CD14-positive monocyte (primary cell): ENCODE measurements at regions not wholly inside any gene's neighbourhood (a gene's known extent, or its start where the extent isn't known, plus 50 kb on each side); places are given as distances from the start of the nearest gene placed in this dataset.

Experiments used
- DNase-seq, 3 donors: peaks; one replicate each; pipeline ENCODE4 v3.0.0-alpha.2; 2011 to 2022
- H2AFZ ChIP-seq: 2 replicates; pipeline ENCODE4 v1.6.0; 2012; ENCODE audit warnings: mild to moderate bottlenecking, low read depth, low read length, inconsistent platforms; ENCODE audit not compliant: insufficient read depth, poor library complexity, severe bottlenecking
- H3K27ac ChIP-seq, 2 donors: 1 replicate in 1 of 2; 2 replicates in 1 of 2; pipeline ENCODE4 v1.5.1; 2012 to 2013; ENCODE audit warnings: low read length in 2 of 2, control low read depth in 1 of 2, inconsistent platforms in 1 of 2, low read depth in 1 of 2, mild to moderate bottlenecking in 1 of 2
- H3K27me3 ChIP-seq, 2 donors: one replicate each; pipeline versions ENCODE4 v1.6.0 to v1.6.1; 2011 to 2013; ENCODE audit warnings: low read length in 2 of 2; ENCODE audit not compliant: control insufficient read depth in 2 of 2, insufficient read depth in 2 of 2
- H3K36me3 ChIP-seq, 2 donors: replicated peaks in 1 of 2; 1 replicate in 1 of 2; 2 replicates in 1 of 2; pipeline versions ENCODE4 v1.5.1 to v1.6.1; 2012 to 2013; ENCODE audit warnings: low read length in 2 of 2, control low read depth in 1 of 2, inconsistent platforms in 1 of 2, mild to moderate bottlenecking in 1 of 2; ENCODE audit not compliant: insufficient read depth in 2 of 2, control insufficient read depth in 1 of 2
- H3K4me1 ChIP-seq, 2 donors: 1 replicate in 1 of 2; 2 replicates in 1 of 2; pipeline versions ENCODE4 v1.5.1 to v1.6.1; 2012 to 2013; ENCODE audit warnings: low read length in 2 of 2, control low read depth in 1 of 2, inconsistent platforms in 1 of 2, mild to moderate bottlenecking in 1 of 2, moderate library complexity in 1 of 2; ENCODE audit not compliant: insufficient read depth in 2 of 2, control insufficient read depth in 1 of 2
- H3K4me2 ChIP-seq: replicated peaks from 2 replicates; pipeline ENCODE3; 2012; ENCODE audit warnings: low read length, moderate library complexity, mild to moderate bottlenecking; ENCODE audit not compliant: poor library complexity, severe bottlenecking; ENCODE audit errors: extremely low read depth
- H3K4me3 ChIP-seq, 3 experiments: fragments of 200-600 bp in 1 of 3; sonication (generic) in 1 of 3; replicated peaks in 1 of 3; 1 replicate in 2 of 3; 2 replicates in 1 of 3; pipeline ENCODE4 v1.5.1; 2011 to 2013; ENCODE audit warnings: low read length in 3 of 3, mild to moderate bottlenecking in 3 of 3, control low read depth in 2 of 3, low read depth in 2 of 3, inconsistent platforms in 1 of 3, moderate library complexity in 1 of 3
- H3K79me2 ChIP-seq: 2 replicates; pipeline ENCODE4 v1.6.0; 2012; ENCODE audit warnings: mild to moderate bottlenecking, control low read depth, inconsistent platforms, low read length, moderate library complexity; ENCODE audit not compliant: insufficient read depth
- H3K9ac ChIP-seq: 2 replicates; pipeline ENCODE4 v1.6.0; 2017; ENCODE audit warnings: low read length, mild to moderate bottlenecking; ENCODE audit not compliant: insufficient read depth, poor library complexity, severe bottlenecking
- H3K9me3 ChIP-seq, 2 donors: replicated peaks in 1 of 2; 1 replicate in 1 of 2; 2 replicates in 1 of 2; pipeline versions ENCODE4 v1.5.1 to v1.6.1; 2012 to 2013; ENCODE audit warnings: low read length in 2 of 2, control low read depth in 1 of 2; ENCODE audit not compliant: control insufficient read depth in 1 of 2, insufficient read depth in 1 of 2
- H4K20me1 ChIP-seq: 2 replicates; pipeline ENCODE4 v1.6.0; 2012; ENCODE audit warnings: mild to moderate bottlenecking, low read length, control low read depth, moderate library complexity; ENCODE audit not compliant: insufficient read depth
- H3K27ac Mint-ChIP-seq, 7 donors: one replicate each; pipeline ENCODE4 v1.8.0; 2020; ENCODE audit warnings: mild to moderate bottlenecking in 7 of 7, mixed read lengths in 7 of 7, moderate library complexity in 6 of 7, inconsistent platforms in 2 of 7
- H3K27me3 Mint-ChIP-seq, 3 donors: one replicate each; pipeline ENCODE4 v1.8.0; 2021 to 2022; ENCODE audit warnings: low read depth in 3 of 3, mild to moderate bottlenecking in 3 of 3, mixed read lengths in 3 of 3, moderate library complexity in 3 of 3, inconsistent platforms in 1 of 3
- H3K36me3 Mint-ChIP-seq, 2 donors: one replicate each; pipeline ENCODE4 v1.8.0; 2020; ENCODE audit warnings: mixed read lengths in 2 of 2, inconsistent platforms in 1 of 2, mild to moderate bottlenecking in 1 of 2
- H3K4me1 Mint-ChIP-seq: one replicate; pipeline ENCODE4 v1.8.0; 2020; ENCODE audit warnings: mild to moderate bottlenecking, mixed read lengths
- H3K4me3 Mint-ChIP-seq, 2 donors: one replicate each; pipeline ENCODE4 v1.8.0; 2020; ENCODE audit warnings: mild to moderate bottlenecking in 2 of 2, mixed read lengths in 2 of 2, moderate library complexity in 1 of 2
- H3K9me3 Mint-ChIP-seq, 7 donors: one replicate each; pipeline ENCODE4 v1.8.0; 2020 to 2022; ENCODE audit warnings: mixed read lengths in 7 of 7, mild to moderate bottlenecking in 6 of 7, moderate library complexity in 6 of 7, inconsistent platforms in 2 of 7
- CTCF ChIP-seq: fragments of 200-600 bp; IDR thresholded peaks from one replicate; pipeline ENCODE4 v1.8.0; 2022; ENCODE audit warnings: antibody characterized with exemption, mild to moderate bottlenecking
- WGBS: methylation state at CpG from one replicate; pipeline ENCODE4 v1.1.5; 2013; ENCODE audit warnings: missing lambda C conversion rate; ENCODE audit not compliant: insufficient coverage; 5-methylcytosine and 5-hydroxymethylcytosine counted together
- intact Hi-C, 2 donors: fragments of 100-400 bp; cut with micrococcal nuclease; formaldehyde crosslinking; loops; one replicate each; pipeline versions ENCODE4 v1.15.0 to v1.15.1; 2023

GRCh38 chr1:90840352-90840751, 123.2 kb upstream of the BARHL2 start:
- H3K9ac ChIP-seq = no peak overlapping the region
- H3K27ac Mint-ChIP-seq = no peak overlapping the region
- H3K79me2 ChIP-seq = no peaks in the 10 kb centered on the region
- H3K27ac ChIP-seq = no peak overlapping the region
- DNase-seq = no peak
- H3K9me3 ChIP-seq = peaks cover 6 to 59% of the 10 kb centered on the region in 2 donors
- no peaks in the 10 kb centered on the region for H3K36me3 ChIP-seq
- no peak for TF ChIP-seq CTCF
- no peak overlapping the region for H2AFZ ChIP-seq
- H3K27me3 ChIP-seq = peaks cover 91 to 96% of the 10 kb centered on the region in 2 donors
- peaks cover 88 to 94% (median 90%) of the 10 kb centered on the region in 3 donors for H3K27me3 Mint-ChIP-seq
- peaks cover 10 to 11% of the 10 kb centered on the region in 2 donors for H3K4me1 ChIP-seq
- no peak overlapping the region for H3K4me2 ChIP-seq
- peak overlapping the region in 1 of 2 donors; percentile 80 for H3K4me3 Mint-ChIP-seq
- H3K9me3 Mint-ChIP-seq = peaks cover 2 to 25% (median 11%) of the 10 kb centered on the region in 7 donors
- intact Hi-C loops = no loop called here
- no peak overlapping the region for H3K4me3 ChIP-seq
- WGBS = 22% methylated on average over 6 of the region's 7 CpGs
- no peaks in the 10 kb centered on the region for H4K20me1 ChIP-seq
- peaks cover 2 to 3% of the 10 kb centered on the region in 2 donors for H3K36me3 Mint-ChIP-seq
- peaks cover 8% of the 10 kb centered on the region for H3K4me1 Mint-ChIP-seq

- Histone ChIP-seq H3K79me2 (no peaks in the 10 kb centered on the region), H3K4me2 (no peak overlapping the region), H3K27me3 (peaks cover 92 to 96% of the 10 kb centered on the region in 2 donors), H4K20me1 (no peaks in the 10 kb centered on the region), H3K27ac (no peak overlapping the region), H3K9ac (no peak overlapping the region), H3K4me3 (no peak overlapping the region), H3K9me3 (peaks cover 6 to 67% of the 10 kb centered on the region in 2 donors), H2AFZ (no peak overlapping the region), H3K4me1 (peaks cover 13 to 14% of the 10 kb centered on the region in 2 donors), H3K36me3 (no peaks in the 10 kb centered on the region)
- intact Hi-C loops = no loop called here
- H3K27me3 Mint-ChIP-seq = peaks cover 94 to 98% (median 97%) of the 10 kb centered on the region in 3 donors
- 20% methylated on average over 2 of the region's 5 CpGs for WGBS
- no peak for DNase-seq
- H3K27ac Mint-ChIP-seq = no peak overlapping the region
- no peak for TF ChIP-seq CTCF
- H3K4me1 Mint-ChIP-seq = peaks cover 14% of the 10 kb centered on the region
- peaks cover 2 to 3% of the 10 kb centered on the region in 2 donors for H3K36me3 Mint-ChIP-seq
- peaks cover 2 to 36% (median 16%) of the 10 kb centered on the region in 7 donors for H3K9me3 Mint-ChIP-seq
- H3K4me3 Mint-ChIP-seq = peak overlapping the region in 1 of 2 donors; percentile 60
Measured at GRCh38 chr1:90839323-90839722, 122.2 kb upstream of the BARHL2 start.
